Naive thymus-derived CD4-positive, alpha-beta T cell (primary cell): ENCODE measurements at regions not wholly inside any gene's neighbourhood (a gene's known extent, or its start where the extent isn't known, plus 50 kb on each side); places are given as distances from the start of the nearest gene placed in this dataset.

Source experiments
- ATAC-seq: fragments of 150-1000 bp; cut with Tn5 transposase; 2 replicates; pipeline ENCODE4 v1.10.0; 2021; ENCODE audit warnings: mild to moderate bottlenecking, moderate library complexity
- CTCF ChIA-PET: fragments of 350-600 bp; sonication (Branson Sonifier 250); formaldehyde crosslinking; loops from one replicate; lab custom pipeline; 2021; ENCODE audit warnings: antibody characterized with exemption; lab: Charles Lee
- POLR2A ChIA-PET: fragments of 350-600 bp; sonication (Branson Sonifier 250); formaldehyde crosslinking; loops from one replicate; lab custom pipeline; 2021; ENCODE audit warnings: antibody characterized with exemption, inconsistent platforms; lab: Charles Lee
- DNase-seq, 9 donors: peaks; one replicate each; pipeline versions ENCODE4 v3.0.0 to v3.0.0-alpha.2; 2020 to 2022; ENCODE audit warnings: mixed read lengths in 1 of 9
- H3K27ac ChIP-seq: one replicate; pipeline ENCODE4 v1.7.0; 2013; ENCODE audit warnings: mild to moderate bottlenecking, low read depth, low read length, moderate library complexity
- H3K27me3 ChIP-seq, 2 donors: one replicate each; pipeline ENCODE4 v1.7.0; 2013; ENCODE audit warnings: low read length in 2 of 2, mild to moderate bottlenecking in 2 of 2, moderate library complexity in 2 of 2; ENCODE audit not compliant: control insufficient read depth in 2 of 2, insufficient read depth in 2 of 2
- H3K36me3 ChIP-seq, 3 experiments: 1 replicate in 2 of 3; 2 replicates in 1 of 3; pipeline ENCODE4 v1.7.0; 2013; ENCODE audit warnings: low read length in 3 of 3, mild to moderate bottlenecking in 3 of 3, moderate library complexity in 1 of 3; ENCODE audit not compliant: insufficient read depth in 3 of 3, control insufficient read depth in 2 of 3
- H3K4me1 ChIP-seq, 2 donors: one replicate each; pipeline ENCODE4 v1.7.0; 2013; ENCODE audit warnings: low read length in 2 of 2, mild to moderate bottlenecking in 2 of 2, moderate library complexity in 1 of 2; ENCODE audit not compliant: control insufficient read depth in 2 of 2, insufficient read depth in 2 of 2
- H3K4me3 ChIP-seq: 2 replicates; pipeline ENCODE4 v1.7.0; 2013; ENCODE audit warnings: mild to moderate bottlenecking, low read length
- H3K9me3 ChIP-seq, 3 experiments: 1 replicate in 2 of 3; 2 replicates in 1 of 3; pipeline ENCODE4 v1.7.0; 2013; ENCODE audit warnings: low read length in 3 of 3; ENCODE audit not compliant: control insufficient read depth in 2 of 3
- H3K27ac Mint-ChIP-seq, 9 donors: one replicate each; pipeline ENCODE4 v1.8.0; 2020 to 2022; ENCODE audit warnings: mixed read lengths in 9 of 9, mild to moderate bottlenecking in 8 of 9, moderate library complexity in 5 of 9, inconsistent platforms in 2 of 9
- H3K27me3 Mint-ChIP-seq, 5 donors: one replicate each; pipeline ENCODE4 v1.8.0; 2021 to 2022; ENCODE audit warnings: mixed read lengths in 5 of 5, mild to moderate bottlenecking in 1 of 5
- H3K36me3 Mint-ChIP-seq, 5 donors: one replicate each; pipeline ENCODE4 v1.8.0; 2020 to 2022; ENCODE audit warnings: mixed read lengths in 5 of 5, mild to moderate bottlenecking in 3 of 5, inconsistent platforms in 1 of 5
- H3K4me1 Mint-ChIP-seq, 7 donors: one replicate each; pipeline ENCODE4 v1.8.0; 2020 to 2022; ENCODE audit warnings: mixed read lengths in 7 of 7, mild to moderate bottlenecking in 3 of 7, inconsistent platforms in 1 of 7
- H3K4me3 Mint-ChIP-seq, 10 donors: one replicate each; pipeline ENCODE4 v1.8.0; 2020 to 2022; ENCODE audit warnings: mild to moderate bottlenecking in 10 of 10, mixed read lengths in 10 of 10, moderate library complexity in 6 of 10, inconsistent platforms in 2 of 10
- H3K9me3 Mint-ChIP-seq, 11 donors: one replicate each; pipeline ENCODE4 v1.8.0; 2020 to 2022; ENCODE audit warnings: mixed read lengths in 11 of 11, mild to moderate bottlenecking in 4 of 11, inconsistent platforms in 1 of 11, moderate library complexity in 1 of 11
- intact Hi-C, 2 donors: fragments of 100-400 bp; cut with micrococcal nuclease; formaldehyde crosslinking; loops; one replicate each; pipeline ENCODE4 v1.15.1; 2023

GRCh38 chr4:31682796-31683195 lies 962.6 kb downstream of the PCDH7 start:
- ChIA-PET CTCF (no interaction called here), POLR2A (no interaction called here)
- no peaks in the 10 kb centered on the region for H3K27me3 ChIP-seq
- Mint-ChIP-seq H3K27me3 (no peaks in the 10 kb centered on the region), H3K4me1 (no peaks in the 10 kb centered on the region), H3K4me3 (no peak overlapping the region), H3K36me3 (no peaks in the 10 kb centered on the region), H3K27ac (no peak overlapping the region), H3K9me3 (peaks cover 0 to 17% (median 3%) of the 10 kb centered on the region in 11 donors)
- ATAC-seq (no peak), DNase-seq (no peak)
- no peaks in the 10 kb centered on the region for H3K9me3 ChIP-seq
- no peak overlapping the region for H3K27ac ChIP-seq
- no peak overlapping the region for H3K4me3 ChIP-seq
- intact Hi-C loops: no loop called here
- H3K36me3 ChIP-seq: no peaks in the 10 kb centered on the region
- H3K4me1 ChIP-seq: no peaks in the 10 kb centered on the region

GRCh38 chr4:31687717-31688342 lies 967.7 kb downstream of the PCDH7 start:
- DNase-seq: no peak
- Histone ChIP-seq H3K27ac (no peak overlapping the region), H3K4me1 (no peaks in the 10 kb centered on the region), H3K36me3 (no peaks in the 10 kb centered on the region), H3K9me3 (no peaks in the 10 kb centered on the region), H3K4me3 (no peak overlapping the region), H3K27me3 (no peaks in the 10 kb centered on the region)
- POLR2A ChIA-PET: no interaction called here
- H3K4me3 Mint-ChIP-seq: no peak overlapping the region
- no peak overlapping the region for H3K27ac Mint-ChIP-seq
- H3K9me3 Mint-ChIP-seq: peaks cover 0 to 12% (median 3%) of the 10 kb centered on the region in 11 donors
- no peak for ATAC-seq
- H3K4me1 Mint-ChIP-seq: no peaks in the 10 kb centered on the region
- CTCF ChIA-PET: no interaction called here
- H3K27me3 Mint-ChIP-seq: no peaks in the 10 kb centered on the region
- intact Hi-C loops: no loop called here
- H3K36me3 Mint-ChIP-seq: no peaks in the 10 kb centered on the region

DNA sequence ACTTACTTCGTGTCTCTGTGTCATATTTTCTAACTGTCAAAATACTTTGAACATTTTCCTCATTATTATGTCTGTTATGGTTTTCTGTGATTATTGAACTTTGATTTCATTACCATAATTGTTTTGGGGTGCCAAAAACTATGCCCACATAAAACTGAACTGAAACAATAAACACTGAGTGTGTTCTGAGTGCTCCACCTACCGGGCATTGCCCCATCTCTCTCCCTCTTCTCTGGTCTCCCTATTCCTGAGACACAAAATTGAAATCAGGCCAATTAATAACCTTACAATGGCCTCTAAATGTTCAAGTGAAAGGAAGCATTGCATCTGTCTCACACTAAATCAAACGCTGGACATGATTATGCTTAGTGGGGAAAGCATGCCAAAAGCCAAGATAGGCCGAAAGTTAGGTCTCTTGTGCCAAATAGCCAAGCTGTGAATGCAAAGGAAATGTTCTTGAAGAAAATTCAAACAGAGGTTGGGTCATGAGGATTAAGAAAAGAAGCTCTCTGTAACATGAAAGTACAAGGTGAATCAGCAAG lies 972.3 kb downstream of the PCDH7 start:
- Mint-ChIP-seq H3K27ac (peak overlapping the region in 1 of 9 donors; percentile 20), H3K9me3 (peaks cover 2 to 10% (median 4%) of the 10 kb centered on the region in 11 donors), H3K4me3 (no peak overlapping the region), H3K4me1 (no peaks in the 10 kb centered on the region), H3K27me3 (no peaks in the 10 kb centered on the region), H3K36me3 (no peaks in the 10 kb centered on the region)
- ATAC-seq (no peak), DNase-seq (no peak)
- no peak overlapping the region for H3K27ac ChIP-seq
- intact Hi-C loops: no loop called here
- ChIA-PET POLR2A (no interaction called here), CTCF (no interaction called here)
- no peaks in the 10 kb centered on the region for H3K27me3 ChIP-seq
- H3K36me3 ChIP-seq: no peaks in the 10 kb centered on the region
- H3K9me3 ChIP-seq: no peaks in the 10 kb centered on the region
- no peaks in the 10 kb centered on the region for H3K4me1 ChIP-seq
- H3K4me3 ChIP-seq: no peak overlapping the region

DNA sequence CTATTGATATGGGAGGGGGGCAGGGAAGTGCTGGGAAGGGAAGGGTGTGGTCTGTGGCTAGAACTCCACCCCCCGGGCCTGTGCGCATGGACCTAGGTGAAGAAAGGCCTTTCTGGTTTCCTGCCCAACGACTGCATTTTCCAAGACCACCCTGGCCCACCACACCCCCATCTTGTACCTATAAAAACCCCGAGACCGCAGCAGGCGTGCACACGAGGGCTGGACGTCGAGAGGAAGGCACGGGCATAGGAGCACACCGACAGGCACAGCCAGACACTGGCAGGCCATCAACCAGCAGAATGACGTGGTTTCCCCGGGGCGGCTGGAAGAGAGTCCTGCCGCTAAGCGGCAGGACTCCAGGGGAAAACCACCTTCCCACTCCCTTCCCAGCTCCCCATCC lies 981.1 kb downstream of the PCDH7 start:
- Mint-ChIP-seq H3K4me1 (no peaks in the 10 kb centered on the region), H3K9me3 (peaks cover 2 to 36% (median 8%) of the 10 kb centered on the region in 11 donors), H3K27ac (no peak overlapping the region), H3K4me3 (no peak overlapping the region), H3K27me3 (no peaks in the 10 kb centered on the region), H3K36me3 (peaks cover 0 to 3% (median 0%) of the 10 kb centered on the region in 5 donors)
- Histone ChIP-seq H3K4me1 (no peaks in the 10 kb centered on the region), H3K27me3 (no peaks in the 10 kb centered on the region), H3K36me3 (no peaks in the 10 kb centered on the region), H3K27ac (no peak overlapping the region), H3K9me3 (no peaks in the 10 kb centered on the region), H3K4me3 (no peak overlapping the region)
- intact Hi-C loops: no loop called here
- CTCF ChIA-PET: no interaction called here
- POLR2A ChIA-PET: no interaction called here
- DNase-seq (no peak), ATAC-seq (no peak)

DNA sequence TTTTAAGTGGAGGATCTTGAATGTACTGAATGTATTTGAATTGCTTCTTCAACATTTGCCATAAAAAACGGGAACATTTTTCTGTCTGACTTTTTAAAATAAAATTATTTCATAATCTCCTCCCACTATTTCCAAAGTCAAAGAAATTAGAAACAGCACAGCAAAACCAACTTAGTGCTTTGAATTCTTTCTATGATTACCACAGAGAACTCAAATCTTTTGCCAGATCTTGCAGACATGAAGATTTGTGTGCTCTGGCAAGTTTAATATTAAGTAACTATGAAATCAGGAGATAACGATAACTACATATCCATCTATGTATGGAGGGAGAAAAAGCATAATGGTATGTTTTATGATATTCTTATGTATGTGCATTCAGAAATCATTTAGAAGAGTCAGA lies 982.2 kb downstream of the PCDH7 start:
- POLR2A ChIA-PET: no interaction called here
- intact Hi-C loops: no loop called here
- Histone ChIP-seq H3K27me3 (no peaks in the 10 kb centered on the region), H3K4me3 (no peak overlapping the region), H3K36me3 (no peaks in the 10 kb centered on the region), H3K4me1 (no peaks in the 10 kb centered on the region), H3K9me3 (no peaks in the 10 kb centered on the region), H3K27ac (no peak overlapping the region)
- no peaks in the 10 kb centered on the region for H3K27me3 Mint-ChIP-seq
- peaks cover 0 to 3% (median 0%) of the 10 kb centered on the region in 5 donors for H3K36me3 Mint-ChIP-seq
- CTCF ChIA-PET: no interaction called here
- no peak overlapping the region for H3K27ac Mint-ChIP-seq
- peaks cover 2 to 36% (median 8%) of the 10 kb centered on the region in 11 donors for H3K9me3 Mint-ChIP-seq
- DNase-seq (no peak), ATAC-seq (no peak)
- H3K4me1 Mint-ChIP-seq: no peaks in the 10 kb centered on the region
- no peak overlapping the region for H3K4me3 Mint-ChIP-seq

- DNase-seq (no peak), ATAC-seq (no peak)
- H3K4me3 Mint-ChIP-seq: no peak overlapping the region
- no peaks in the 10 kb centered on the region for H3K4me1 ChIP-seq
- no peaks in the 10 kb centered on the region for H3K27me3 Mint-ChIP-seq
- no peaks in the 10 kb centered on the region for H3K36me3 Mint-ChIP-seq
- H3K4me3 ChIP-seq: no peak overlapping the region
- H3K4me1 Mint-ChIP-seq: no peaks in the 10 kb centered on the region
- ChIA-PET POLR2A (no interaction called here), CTCF (no interaction called here)
- no peaks in the 10 kb centered on the region for H3K36me3 ChIP-seq
- H3K27me3 ChIP-seq: no peaks in the 10 kb centered on the region
- H3K9me3 Mint-ChIP-seq: peaks cover 0 to 15% (median 4%) of the 10 kb centered on the region in 11 donors
- intact Hi-C loops: no loop called here
- no peak overlapping the region for H3K27ac Mint-ChIP-seq
- no peak overlapping the region for H3K27ac ChIP-seq
- H3K9me3 ChIP-seq: no peaks in the 10 kb centered on the region
Observed at GRCh38 chr4:31714238-31714637, 994.1 kb downstream of the PCDH7 start.

DNA sequence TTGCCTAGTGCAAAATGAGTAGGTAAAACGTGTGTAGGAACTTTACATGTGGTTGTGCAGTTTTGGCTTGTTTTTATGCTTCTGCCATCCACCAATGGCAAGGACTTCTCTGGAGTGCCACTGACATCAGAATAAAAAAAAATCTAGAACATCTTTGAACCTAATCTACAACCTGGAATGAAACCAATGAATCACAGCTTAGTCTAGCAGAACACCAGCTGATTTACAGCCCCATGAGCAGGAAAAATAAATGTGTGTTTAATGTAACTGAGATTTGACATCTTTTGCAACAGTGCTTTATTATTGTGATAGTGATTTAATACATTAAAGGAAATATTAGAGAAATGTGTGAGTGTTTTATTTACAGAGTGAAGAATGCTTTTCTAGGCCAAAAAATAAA lies 995.1 kb downstream of the PCDH7 start:
- ChIA-PET CTCF (no interaction called here), POLR2A (no interaction called here)
- no peak overlapping the region for H3K27ac ChIP-seq
- H3K4me1 Mint-ChIP-seq: no peaks in the 10 kb centered on the region
- H3K9me3 ChIP-seq: no peaks in the 10 kb centered on the region
- H3K27me3 Mint-ChIP-seq: no peaks in the 10 kb centered on the region
- no peak overlapping the region for H3K4me3 ChIP-seq
- peaks cover 0 to 25% (median 5%) of the 10 kb centered on the region in 11 donors for H3K9me3 Mint-ChIP-seq
- no peak overlapping the region for H3K4me3 Mint-ChIP-seq
- no peak for ATAC-seq
- H3K27ac Mint-ChIP-seq: no peak overlapping the region
- no peak for DNase-seq
- H3K36me3 ChIP-seq: no peaks in the 10 kb centered on the region
- intact Hi-C loops: no loop called here
- no peaks in the 10 kb centered on the region for H3K36me3 Mint-ChIP-seq
- no peaks in the 10 kb centered on the region for H3K27me3 ChIP-seq
- no peaks in the 10 kb centered on the region for H3K4me1 ChIP-seq
